DOHH2 (cell line): ENCODE measurements at regions not wholly inside any gene's neighbourhood (a gene's known extent, or its start where the extent isn't known, plus 50 kb on each side); places are given as distances from the start of the nearest gene placed in this dataset.
"Not testable (repeated sequence)": the region's sequence is repeated elsewhere in the genome, so short reads cannot be mapped to it uniquely, and the experiment has no call there.

Experiments
- H3F3A ChIP-seq: fragments of 200-600 bp; sonication (generic), shearing (Covaris generic); 2 replicates; pipeline ENCODE4 v1.6.0; 2016; ENCODE audit warnings: antibody characterized with exemption, mild to moderate bottlenecking; ENCODE audit not compliant: control insufficient read depth, insufficient read depth
- H3K27ac ChIP-seq: fragments of 200-600 bp; sonication (generic); 2 replicates; pipeline ENCODE4 v1.5.1; 2014; ENCODE audit warnings: low read depth, mild to moderate bottlenecking, low read length, moderate library complexity
- H3K27me3 ChIP-seq: fragments of 200-600 bp; sonication (generic); 2 replicates; pipeline ENCODE4 v1.6.1; 2014; ENCODE audit warnings: mild to moderate bottlenecking, low read length, mixed read lengths; ENCODE audit not compliant: control insufficient read depth
- H3K36me3 ChIP-seq: fragments of 200-600 bp; sonication (generic); 2 replicates; pipeline ENCODE4 v1.6.1; 2014; ENCODE audit warnings: mild to moderate bottlenecking, low read length, moderate library complexity, mixed read lengths; ENCODE audit not compliant: control insufficient read depth
- H3K4me1 ChIP-seq: fragments of 200-600 bp; sonication (generic); 2 replicates; pipeline ENCODE4 v1.6.1; 2014; ENCODE audit warnings: mild to moderate bottlenecking, low read length, mixed read lengths; ENCODE audit not compliant: control insufficient read depth
- H3K4me2 ChIP-seq: fragments of 200-600 bp; sonication (generic); 2 replicates; pipeline ENCODE4 v1.6.0; 2014; ENCODE audit warnings: mild to moderate bottlenecking, low read length, moderate library complexity
- H3K4me3 ChIP-seq: fragments of 200-600 bp; sonication (generic); 2 replicates; pipeline ENCODE4 v1.5.1; 2014; ENCODE audit warnings: mild to moderate bottlenecking, low read length, mixed read lengths
- H3K79me2 ChIP-seq: fragments of 200-600 bp; sonication (generic); 2 replicates; pipeline ENCODE4 v1.6.1; 2014; ENCODE audit warnings: mild to moderate bottlenecking, low read length, mixed read lengths; ENCODE audit not compliant: control insufficient read depth
- H3K9me2 ChIP-seq: fragments of 200-600 bp; sonication (generic); replicated peaks from 2 replicates; pipeline ENCODE4 v1.6.1; 2014; ENCODE audit warnings: mild to moderate bottlenecking, low read length, mixed read lengths; ENCODE audit not compliant: control insufficient read depth
- H3K9me3 ChIP-seq: fragments of 200-600 bp; sonication (generic); 2 replicates; pipeline ENCODE4 v1.6.1; 2014; ENCODE audit warnings: antibody characterized with exemption, low read length, mixed read lengths; ENCODE audit not compliant: control insufficient read depth, insufficient read depth
- H4K20me1 ChIP-seq: fragments of 200-600 bp; sonication (generic); 2 replicates; pipeline ENCODE4 v1.6.0; 2014; ENCODE audit warnings: low read depth, mild to moderate bottlenecking, antibody characterized with exemption, low read length, moderate library complexity; ENCODE audit not compliant: control insufficient read depth, insufficient read depth
- EZH2phosphoT487 ChIP-seq: fragments of 200-600 bp; sonication (generic); IDR thresholded peaks from 2 replicates; pipeline ENCODE4 v1.6.1; 2017; ENCODE audit warnings: borderline replicate concordance, mild to moderate bottlenecking, antibody characterized with exemption, low read length, moderate library complexity, mixed read lengths
- TF ChIP-seq, protein P1 (sequence below): fragments of 200-600 bp; sonication (generic); IDR thresholded peaks from one replicate; pipeline ENCODE4 v1.5.1; 2014; ENCODE audit warnings: antibody characterized with exemption, mild to moderate bottlenecking, low read depth, low read length; ENCODE audit not compliant: poor library complexity, severe bottlenecking

DNA sequence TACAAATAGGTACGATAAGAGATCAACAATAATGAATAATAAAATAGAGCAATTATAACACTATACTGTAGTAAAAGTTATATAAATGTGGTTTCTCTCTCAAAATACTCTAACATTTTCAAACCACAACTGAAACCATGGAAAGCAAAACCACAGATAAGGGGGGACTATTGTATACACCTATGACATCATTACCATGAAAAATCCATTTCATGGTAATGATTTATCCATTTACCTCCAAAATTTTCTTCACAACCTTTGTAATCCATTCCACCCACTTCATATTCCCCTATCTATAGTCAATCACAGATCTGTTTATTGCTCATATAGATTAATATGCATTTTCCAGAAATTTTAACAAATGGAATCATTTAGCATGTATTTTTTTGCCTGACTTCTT, 163.9 kb upstream of the G2E3 start:
- Histone ChIP-seq H3K79me2 (no peaks in the 10 kb centered on the region), H3K9me2 (no peaks in the 10 kb centered on the region), H3K36me3 (no peaks in the 10 kb centered on the region), H4K20me1 (no peaks in the 10 kb centered on the region), H3K27me3 (no peaks in the 10 kb centered on the region), H3K4me2 (no peak overlapping the region), H3K4me3 (no peak overlapping the region), H3K9me3 (no peaks in the 10 kb centered on the region), H3F3A (no peaks in the 10 kb centered on the region), H3K27ac (no peak overlapping the region), H3K4me1 (no peaks in the 10 kb centered on the region)
- TF ChIP-seq, protein P1, sequence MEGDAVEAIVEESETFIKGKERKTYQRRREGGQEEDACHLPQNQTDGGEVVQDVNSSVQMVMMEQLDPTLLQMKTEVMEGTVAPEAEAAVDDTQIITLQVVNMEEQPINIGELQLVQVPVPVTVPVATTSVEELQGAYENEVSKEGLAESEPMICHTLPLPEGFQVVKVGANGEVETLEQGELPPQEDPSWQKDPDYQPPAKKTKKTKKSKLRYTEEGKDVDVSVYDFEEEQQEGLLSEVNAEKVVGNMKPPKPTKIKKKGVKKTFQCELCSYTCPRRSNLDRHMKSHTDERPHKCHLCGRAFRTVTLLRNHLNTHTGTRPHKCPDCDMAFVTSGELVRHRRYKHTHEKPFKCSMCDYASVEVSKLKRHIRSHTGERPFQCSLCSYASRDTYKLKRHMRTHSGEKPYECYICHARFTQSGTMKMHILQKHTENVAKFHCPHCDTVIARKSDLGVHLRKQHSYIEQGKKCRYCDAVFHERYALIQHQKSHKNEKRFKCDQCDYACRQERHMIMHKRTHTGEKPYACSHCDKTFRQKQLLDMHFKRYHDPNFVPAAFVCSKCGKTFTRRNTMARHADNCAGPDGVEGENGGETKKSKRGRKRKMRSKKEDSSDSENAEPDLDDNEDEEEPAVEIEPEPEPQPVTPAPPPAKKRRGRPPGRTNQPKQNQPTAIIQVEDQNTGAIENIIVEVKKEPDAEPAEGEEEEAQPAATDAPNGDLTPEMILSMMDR = no peak
- TF ChIP-seq EZH2phosphoT487 = no peak

DNA sequence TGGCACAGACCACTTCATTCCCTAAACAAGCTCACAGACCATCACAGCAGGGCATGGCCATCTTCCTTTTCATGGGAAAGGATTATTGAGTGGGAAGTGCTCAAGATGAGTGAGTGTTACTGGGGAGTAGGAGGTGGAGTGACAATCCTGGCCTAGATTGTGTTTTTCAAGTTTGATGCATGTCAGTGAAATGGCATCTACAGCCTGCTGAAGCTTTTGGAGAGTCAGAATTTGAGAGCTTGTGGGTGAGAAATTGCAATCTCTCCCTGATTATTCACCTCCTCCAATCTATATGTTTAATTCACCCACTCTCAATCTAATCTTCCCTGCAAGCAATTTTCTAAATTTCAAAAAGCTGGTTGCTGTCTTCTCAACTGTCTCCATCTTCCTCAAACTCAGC, 156.1 kb upstream of the G2E3 start:
- Histone ChIP-seq H3K9me2 (no peaks in the 10 kb centered on the region), H3K4me3 (no peak overlapping the region), H4K20me1 (no peaks in the 10 kb centered on the region), H3K4me2 (no peak overlapping the region), H3K4me1 (no peaks in the 10 kb centered on the region), H3K9me3 (no peaks in the 10 kb centered on the region), H3K27ac (no peak overlapping the region), H3K79me2 (no peaks in the 10 kb centered on the region), H3K27me3 (no peaks in the 10 kb centered on the region), H3F3A (no peaks in the 10 kb centered on the region), H3K36me3 (no peaks in the 10 kb centered on the region)
- TF ChIP-seq, protein P1 = no peak
- no peak for TF ChIP-seq EZH2phosphoT487

DNA sequence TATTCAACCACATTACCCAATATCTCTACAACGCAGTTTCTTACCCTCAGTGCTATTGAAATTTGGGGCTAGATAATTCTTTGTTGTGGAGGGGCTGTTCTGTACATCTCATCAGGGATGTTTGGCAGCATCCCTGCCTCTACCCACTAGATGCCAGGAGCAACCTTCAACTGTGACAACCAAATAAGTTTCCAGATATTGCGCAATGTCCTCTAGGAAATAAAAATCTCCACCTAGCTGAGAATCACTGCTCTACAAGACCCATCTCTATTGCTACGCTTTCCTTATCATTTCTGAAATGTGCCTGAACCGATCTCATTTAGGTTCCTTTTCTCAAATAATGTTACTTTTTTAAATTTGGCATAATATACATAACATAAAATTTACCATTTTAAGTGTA, 155.2 kb upstream of the G2E3 start:
- no peak for TF ChIP-seq EZH2phosphoT487
- TF ChIP-seq, protein P1 = no peak
- Histone ChIP-seq H3K9me3 (no peaks in the 10 kb centered on the region), H3K4me3 (no peak overlapping the region), H3K27me3 (no peaks in the 10 kb centered on the region), H3F3A (no peaks in the 10 kb centered on the region), H3K9me2 (no peaks in the 10 kb centered on the region), H4K20me1 (no peaks in the 10 kb centered on the region), H3K4me1 (no peaks in the 10 kb centered on the region), H3K79me2 (no peaks in the 10 kb centered on the region), H3K4me2 (no peak overlapping the region), H3K36me3 (no peaks in the 10 kb centered on the region), H3K27ac (no peak overlapping the region)

DNA sequence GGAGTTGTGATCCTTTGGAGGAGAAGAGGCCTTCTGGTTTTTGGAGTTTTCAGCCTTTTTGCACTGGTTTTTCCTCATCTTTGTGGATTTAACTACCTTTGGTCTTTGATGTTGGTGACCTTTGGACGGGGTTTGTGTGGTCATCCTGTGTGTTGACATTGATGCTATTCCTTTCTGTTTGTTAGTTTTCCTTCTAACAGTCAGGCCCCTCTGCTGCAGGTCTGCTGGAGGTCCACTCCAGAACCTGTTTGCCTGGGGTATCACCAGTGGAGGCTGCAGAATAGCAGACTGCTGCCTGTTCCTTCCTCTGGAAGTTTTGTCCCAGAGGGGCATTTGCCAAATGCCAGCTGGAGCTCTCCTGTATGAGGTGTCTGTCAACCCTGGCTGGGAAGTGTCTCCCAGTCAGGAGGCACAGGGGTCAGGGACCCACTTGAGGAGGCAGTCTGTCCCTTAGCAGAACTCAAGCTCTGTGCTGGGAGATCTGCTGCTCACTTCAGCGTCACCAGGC, 149.4 kb upstream of the G2E3 start:
- H3K9me2 ChIP-seq, H3K4me1 ChIP-seq, H3K4me2 ChIP-seq, H3K79me2 ChIP-seq, H3F3A ChIP-seq, H3K27ac ChIP-seq, H4K20me1 ChIP-seq, H3K4me3 ChIP-seq, H3K9me3 ChIP-seq, H3K27me3 ChIP-seq, H3K36me3 ChIP-seq: not testable (repeated sequence)
